Stimulated activated CD4-positive, alpha-beta T cell treated with anti-CD3 and anti-CD28 coated beads, Interleukin-15, amount 100 ng/mL, for 24 hours (primary cell): ENCODE measurements at regions not wholly inside any gene's neighbourhood (a gene's known extent, or its start where the extent isn't known, plus 50 kb on each side); places are given as distances from the start of the nearest gene placed in this dataset.

Experiments used
- DNase-seq: peaks from one replicate; pipeline ENCODE4 v3.0.0-alpha.2; 2020

DNA sequence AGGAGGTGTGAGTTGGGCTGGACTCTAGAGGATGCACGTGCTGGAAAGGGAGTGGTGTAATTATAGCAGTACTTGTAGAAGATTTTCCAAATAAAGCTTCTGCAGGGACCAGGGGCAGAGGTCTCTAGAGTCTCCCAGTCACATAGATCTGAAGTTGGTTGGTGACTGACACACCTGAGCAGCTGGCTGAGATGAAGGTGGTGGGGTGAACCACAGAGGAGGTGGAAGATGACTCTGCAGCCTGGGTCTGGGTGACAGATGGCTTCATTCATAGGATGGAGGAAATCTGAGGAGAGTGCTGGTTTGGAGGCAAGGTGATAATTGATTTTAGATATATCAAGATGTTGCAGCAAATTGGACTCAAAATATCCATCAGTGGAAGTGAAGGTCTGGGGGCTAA lies 178.9 kb upstream of the IVNS1ABP start:
- no peak for DNase-seq

DNA sequence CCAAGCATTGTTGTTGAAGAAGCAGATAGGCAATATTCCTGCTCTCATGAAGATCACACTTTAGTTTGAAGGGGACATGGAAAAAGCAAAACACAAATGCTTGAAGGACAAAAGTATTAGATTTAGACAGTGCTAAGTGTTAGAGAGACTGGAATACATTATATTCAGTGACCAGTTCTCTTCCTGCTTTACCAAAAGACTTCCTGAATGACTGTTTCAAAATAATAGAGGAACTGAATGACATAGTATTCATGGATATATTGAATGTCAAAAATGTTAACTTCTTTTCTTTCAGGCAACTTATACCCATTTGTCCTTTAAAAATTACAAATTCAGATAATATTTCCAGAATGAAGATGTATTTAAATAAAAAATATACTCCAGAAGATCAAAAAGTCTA lies 178.0 kb upstream of the IVNS1ABP start:
- no peak for DNase-seq

GRCh38 chr1:185492089-185492825 lies 175.2 kb upstream of the IVNS1ABP start:
- no peak for DNase-seq

DNA sequence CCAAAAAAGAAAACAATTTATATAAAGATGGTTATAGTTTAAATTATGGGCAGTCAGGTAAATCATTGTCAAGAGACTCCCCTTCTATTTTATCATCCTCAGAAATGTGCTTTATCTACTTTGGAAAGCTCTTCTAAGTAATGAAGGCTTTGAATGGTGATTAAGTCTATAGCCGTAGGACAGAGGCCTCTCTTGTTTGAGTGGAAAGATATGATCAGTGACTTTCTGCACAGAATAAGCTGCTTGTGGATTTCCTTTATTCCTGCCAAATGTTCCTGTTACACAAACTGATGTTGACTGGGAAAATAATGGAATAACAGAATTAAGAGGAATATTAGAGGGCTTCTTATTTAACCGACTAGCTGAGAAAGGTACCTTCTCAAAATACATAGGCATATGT lies 174.6 kb upstream of the IVNS1ABP start:
- DNase-seq, result no peak

DNA sequence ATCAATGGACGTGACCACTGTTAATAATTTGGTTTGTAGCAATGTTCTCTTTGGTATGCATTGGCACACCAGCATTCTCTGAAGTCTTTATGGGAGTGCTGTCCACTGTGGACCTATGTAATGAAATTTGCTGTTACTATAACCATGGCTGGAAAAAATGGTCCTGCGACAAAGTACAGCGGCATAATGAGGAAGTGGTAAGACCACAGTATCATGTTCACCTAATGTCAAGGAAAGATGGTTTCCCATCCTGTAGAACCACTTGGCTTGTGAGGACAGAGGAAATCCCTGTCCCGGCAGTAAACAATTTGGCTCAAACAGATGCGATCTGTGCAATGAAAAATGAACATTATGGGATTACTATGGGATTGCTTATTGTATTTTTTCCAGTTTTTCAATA lies 173.9 kb upstream of the IVNS1ABP start:
- DNase-seq, result no peak

GRCh38 chr1:185489406-185489805 lies 172.4 kb upstream of the IVNS1ABP start:
- DNase-seq, result no peak

DNA sequence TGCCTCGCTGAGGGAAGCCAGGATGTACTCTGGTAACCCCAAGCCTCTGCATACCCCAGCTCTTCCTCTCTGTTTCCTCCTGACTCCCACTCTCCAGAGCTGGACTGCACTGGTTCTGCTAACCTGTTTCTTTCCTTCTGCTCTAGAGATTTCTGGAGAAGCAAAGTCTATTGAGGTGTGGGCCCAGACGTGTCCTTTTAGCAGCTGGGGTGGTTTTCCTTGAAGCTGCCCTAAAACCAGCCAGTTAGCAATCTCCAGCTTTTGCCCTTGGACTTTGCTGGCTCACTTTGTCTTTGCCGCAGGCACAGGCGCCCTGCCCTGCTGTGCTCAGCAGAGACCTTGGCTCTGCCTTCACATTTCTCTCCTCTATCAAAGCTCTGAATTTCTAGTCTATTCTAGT lies 171.8 kb upstream of the IVNS1ABP start:
- DNase-seq, result no peak

GRCh38 chr1:185487936-185488335 lies 170.9 kb upstream of the IVNS1ABP start:
- no peak for DNase-seq

DNA sequence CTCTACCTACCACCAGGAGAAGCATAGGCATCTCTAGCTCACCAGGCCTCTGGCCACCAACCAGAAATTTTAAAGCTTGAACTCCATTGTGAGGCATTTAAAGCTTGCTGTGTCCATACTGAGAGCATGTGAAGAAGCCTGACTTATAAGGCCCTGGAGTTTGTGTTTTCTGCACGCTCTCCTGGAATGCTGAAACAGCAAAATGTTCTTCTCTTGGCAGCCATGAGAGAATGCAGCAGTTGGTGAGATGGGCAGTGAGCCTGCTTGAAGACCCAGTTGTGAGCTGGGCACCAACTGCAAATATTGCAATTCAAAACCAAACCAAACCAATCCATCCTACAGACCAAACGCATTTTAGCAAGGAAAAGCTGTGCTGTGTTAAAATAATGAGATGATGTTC lies 170.0 kb upstream of the IVNS1ABP start:
- no peak for DNase-seq

GRCh38 chr1:185486346-185486745 lies 169.3 kb upstream of the IVNS1ABP start:
- no peak for DNase-seq

DNA sequence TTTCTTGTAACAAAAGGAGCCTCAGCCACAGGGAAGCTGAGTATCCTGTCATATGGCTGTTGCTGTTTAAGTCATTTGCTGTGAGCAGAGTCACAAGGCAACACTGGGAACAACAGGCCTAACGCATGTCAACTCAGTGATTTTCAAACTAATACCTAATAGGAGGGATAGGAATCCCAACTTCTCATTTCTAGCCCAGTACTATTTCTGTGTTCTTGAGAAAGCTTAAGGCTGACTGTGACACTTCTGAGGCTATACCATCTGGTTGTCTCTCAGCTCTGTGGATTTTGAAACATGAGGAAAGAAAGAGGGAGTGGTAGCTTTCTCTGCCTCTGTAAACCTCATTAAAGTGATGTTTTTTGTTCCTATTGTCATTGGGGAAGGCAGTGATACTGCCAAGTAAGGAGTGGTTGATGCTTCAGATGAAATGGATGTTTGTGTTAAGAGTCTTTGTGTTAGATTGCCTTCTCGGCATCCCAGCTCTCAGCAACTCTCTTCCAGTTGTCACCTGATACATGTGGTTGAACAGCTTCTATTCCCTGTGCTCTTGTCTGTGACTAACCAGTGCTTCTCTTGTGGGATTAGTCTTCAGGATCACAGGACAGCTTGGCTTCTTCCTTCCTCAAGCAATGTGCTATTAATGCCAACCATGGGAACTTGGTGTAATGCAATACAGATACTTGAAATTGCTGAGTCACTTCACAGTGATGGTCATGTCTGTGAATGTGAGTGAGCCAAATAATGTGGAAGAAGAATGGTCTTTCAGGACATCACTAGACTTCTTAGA lies 166.8 kb upstream of the IVNS1ABP start:
- DNase-seq, result no peak

DNA sequence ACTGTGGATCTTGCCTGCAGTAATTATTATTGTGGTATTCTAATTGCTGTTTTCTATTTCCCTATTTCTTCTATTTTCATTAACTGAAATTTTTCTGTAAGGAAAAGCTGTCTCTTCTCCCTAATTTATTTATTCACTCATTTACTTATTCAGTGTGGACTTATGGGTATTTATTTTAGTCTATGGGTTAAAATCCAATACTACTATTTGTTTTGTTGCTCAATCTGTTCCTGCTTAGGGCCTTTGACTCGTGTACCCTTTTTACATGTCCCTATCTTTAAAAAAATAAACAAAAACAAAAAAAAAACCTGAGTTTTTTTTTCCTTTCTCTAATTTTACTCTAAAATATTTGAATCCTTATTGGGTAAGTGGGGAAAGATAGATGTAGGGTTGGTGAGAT lies 166.2 kb upstream of the IVNS1ABP start:
- no peak for DNase-seq

- DNase-seq, result no peak
Observed at GRCh38 chr1:185480545-185480944, 163.5 kb upstream of the IVNS1ABP start.

DNA sequence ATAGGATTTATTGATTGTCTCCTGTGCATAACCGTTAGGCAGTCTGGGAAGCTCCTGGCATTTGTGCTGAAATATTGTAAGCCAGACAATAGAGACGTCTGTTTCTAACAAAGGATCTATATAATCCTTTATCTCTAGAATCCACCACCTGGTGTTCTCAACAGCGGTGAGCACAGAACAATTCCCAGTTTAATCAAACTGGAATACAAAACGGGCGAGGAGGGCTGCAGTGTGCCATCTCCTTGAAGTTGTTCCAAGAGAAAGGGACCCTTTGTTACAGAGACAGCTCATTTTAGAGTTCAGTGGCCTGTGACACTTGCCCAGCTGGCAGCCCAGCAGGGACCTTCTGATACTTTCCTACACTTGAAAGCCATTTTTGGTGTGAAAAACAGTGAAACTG lies 162.8 kb upstream of the IVNS1ABP start:
- no peak for DNase-seq

GRCh38 chr1:185478877-185479276 lies 161.8 kb upstream of the IVNS1ABP start:
- DNase-seq, result no peak

- no peak for DNase-seq
Observed at GRCh38 chr1:185477638-185478580, 160.9 kb upstream of the IVNS1ABP start.

DNA sequence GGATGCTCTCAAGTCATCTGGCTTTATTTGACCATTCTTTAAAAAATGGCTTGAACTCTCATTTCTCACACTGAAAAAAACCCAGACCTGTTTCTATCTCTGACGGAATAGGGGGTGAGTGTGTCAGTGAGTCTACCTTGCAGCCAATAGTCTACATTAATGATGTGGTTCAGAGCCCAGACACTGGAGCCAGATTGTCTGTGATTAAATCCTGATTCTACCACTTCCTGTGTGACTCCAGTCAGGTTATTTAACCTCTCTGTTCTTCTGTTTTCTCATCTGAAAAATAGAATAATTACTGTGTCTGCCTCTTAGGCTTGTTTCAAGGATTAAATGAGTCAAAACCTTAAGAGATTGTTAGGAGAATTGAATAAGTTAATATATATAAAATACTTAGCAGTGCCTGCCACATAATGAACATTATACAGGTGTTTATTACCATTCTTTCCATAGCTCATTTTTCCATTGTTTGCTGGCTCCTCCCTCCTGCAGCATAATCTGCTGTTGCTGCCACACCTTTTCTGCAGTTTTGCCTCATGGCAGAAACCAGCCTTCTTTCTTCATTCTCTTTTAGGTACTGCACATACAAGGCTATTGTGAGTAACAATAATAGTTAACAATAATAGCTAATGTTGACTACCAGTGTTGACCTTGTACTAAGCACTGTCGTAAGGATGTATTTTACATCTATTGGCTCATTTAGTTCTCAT lies 157.6 kb upstream of the IVNS1ABP start:
- DNase-seq, result no peak

GRCh38 chr1:185473186-185473585 lies 156.1 kb upstream of the IVNS1ABP start:
- DNase-seq, result no peak

GRCh38 chr1:185468626-185469025 lies 151.6 kb upstream of the IVNS1ABP start:
- no peak for DNase-seq

DNA sequence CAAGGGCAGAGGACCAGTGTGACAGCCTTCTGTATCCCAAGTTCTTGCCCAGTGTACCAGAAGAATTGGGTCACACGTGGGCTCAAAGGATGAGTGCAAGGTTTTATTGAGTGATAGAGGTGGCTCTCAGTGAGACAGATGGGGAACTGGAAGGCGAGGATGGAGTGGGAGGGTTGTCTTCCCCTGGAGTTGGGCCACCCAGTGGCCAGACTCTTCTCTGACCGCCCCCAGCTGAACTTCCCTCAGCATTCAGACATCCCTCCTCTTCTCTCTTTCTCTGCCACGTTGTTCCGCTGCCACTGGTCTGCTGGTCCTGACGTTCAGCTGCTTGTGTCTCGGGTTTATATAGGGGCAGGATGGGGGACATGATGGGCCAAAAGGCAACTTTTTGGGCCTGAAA lies 150.1 kb upstream of the IVNS1ABP start:
- DNase-seq, result no peak

DNA sequence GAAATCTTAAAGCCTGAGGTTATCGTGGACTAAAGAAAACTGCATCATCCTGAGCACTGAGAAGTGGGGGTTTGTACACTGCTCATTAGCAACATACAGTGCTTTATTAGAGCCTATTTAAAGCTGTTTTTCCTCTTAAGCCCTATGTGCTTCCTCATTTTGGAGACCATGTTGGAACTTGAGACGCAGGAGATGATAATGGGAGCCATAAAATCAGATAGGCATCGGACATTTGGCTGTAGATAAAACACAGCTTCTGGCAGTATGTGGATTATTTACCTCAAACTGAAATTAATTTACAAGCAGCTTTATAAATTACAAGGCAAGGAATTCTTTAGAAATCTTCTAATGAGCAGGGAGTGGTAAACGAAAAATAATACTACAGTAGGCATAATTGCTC lies 147.7 kb upstream of the IVNS1ABP start:
- DNase-seq, result no peak

DNA sequence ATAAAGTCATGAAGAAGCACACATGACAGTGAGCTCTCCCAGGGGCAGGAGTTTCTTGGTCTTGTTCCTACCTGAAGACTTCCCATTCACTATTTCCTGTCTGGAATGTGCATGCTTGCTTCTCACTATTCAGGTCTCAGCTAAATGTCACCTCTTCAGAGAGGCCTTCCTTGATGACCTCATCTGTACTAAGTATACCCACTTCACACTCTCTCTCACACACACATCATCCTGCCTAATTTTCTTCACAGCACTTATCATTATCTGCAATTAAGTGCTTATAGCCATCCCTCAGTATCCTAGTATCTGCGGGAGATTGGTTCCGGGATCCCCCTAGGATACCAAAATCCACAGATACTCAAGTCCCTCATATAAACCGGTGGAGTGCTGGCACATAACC lies 146.4 kb upstream of the IVNS1ABP start:
- DNase-seq, result no peak

DNA sequence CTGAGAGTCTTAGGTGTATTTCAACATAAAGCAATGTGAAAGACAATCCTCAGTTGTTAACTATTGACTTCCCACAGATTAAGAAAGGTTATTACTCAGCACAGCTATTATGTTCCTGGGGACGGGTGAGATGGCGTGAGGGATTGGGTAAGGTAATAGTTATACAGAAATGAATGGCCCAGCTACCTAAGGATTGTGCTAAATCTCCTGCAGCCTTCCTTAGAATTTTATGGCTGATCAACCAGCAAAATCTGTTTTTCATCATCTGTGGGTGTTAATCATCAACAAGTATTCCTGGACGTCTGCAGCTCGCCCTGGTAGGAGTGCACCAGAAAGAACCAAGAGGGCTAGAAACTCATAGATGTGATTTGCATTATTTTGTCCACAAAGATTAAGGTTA lies 146.0 kb upstream of the IVNS1ABP start:
- no peak for DNase-seq
